Caco-2 (cell line): ENCODE measurements at regions not wholly inside any gene's neighbourhood (a gene's known extent, or its start where the extent isn't known, plus 50 kb on each side); places are given as distances from the start of the nearest gene placed in this dataset.
A peak's percentile ranks its signal among the peaks of the same experiment; 100 is the strongest.
"Not testable (repeated sequence)": the region's sequence is repeated elsewhere in the genome, so short reads cannot be mapped to it uniquely, and the experiment has no call there.

ENCODE experiments used
- BruUV-seq: library from RNA; stranded (reverse); fragments of 400-500 nt; replicated peaks from 2 replicates; lab custom pipeline; 2021; lab: Mats Ljungman, UMichigan
- CTCF ChIA-PET: fragments of 300-600 bp; sonication (Branson Sonifier 250); formaldehyde crosslinking; loops from one replicate; lab custom pipeline; 2022; ENCODE audit warnings: antibody characterized with exemption; lab: Charles Lee
- POLR2A ChIA-PET: fragments of 300-600 bp; sonication (Branson Sonifier 250); formaldehyde crosslinking; loops from one replicate; lab custom pipeline; 2022; ENCODE audit warnings: antibody characterized with exemption; lab: Charles Lee
- DNase-seq, 2 experiments: peaks; one replicate each; pipeline versions ENCODE4 v3.0.0 to v3.0.0-alpha.2; 2020 to 2022
- H3K27me3 ChIP-seq: replicated peaks from 2 replicates; pipeline ENCODE4 v1.6.0; 2011; ENCODE audit warnings: low read length; ENCODE audit not compliant: control insufficient read depth, insufficient read depth
- H3K36me3 ChIP-seq: 2 replicates; pipeline ENCODE4 v1.5.1; 2011; ENCODE audit warnings: low read length; ENCODE audit not compliant: control insufficient read depth, insufficient read depth
- H3K4me1 ChIP-seq: fragments of 250-450 bp; sonication (Bioruptor Pico); 2 replicates; pipeline ENCODE4 v1.5.1; 2020; ENCODE audit warnings: mild to moderate bottlenecking
- H3K4me3 ChIP-seq: 2 replicates; pipeline ENCODE4 v1.5.1; 2011; ENCODE audit warnings: low read depth, mild to moderate bottlenecking, control low read depth, low read length
- H3K9me3 ChIP-seq: fragments of 250-450 bp; sonication (Bioruptor Pico); 2 replicates; pipeline ENCODE4 v1.5.1; 2020; ENCODE audit warnings: mild to moderate bottlenecking, moderate library complexity
- H3K27ac Mint-ChIP-seq: one replicate; pipeline ENCODE4 v1.8.0; 2022; ENCODE audit warnings: mixed read lengths; ENCODE audit not compliant: unreplicated experiment
- H3K27me3 Mint-ChIP-seq: one replicate; pipeline ENCODE4 v1.8.0; 2022; ENCODE audit warnings: mixed read lengths; ENCODE audit not compliant: insufficient read depth, unreplicated experiment
- H3K36me3 Mint-ChIP-seq: one replicate; pipeline ENCODE4 v1.8.0; 2022; ENCODE audit warnings: mild to moderate bottlenecking, mixed read lengths; ENCODE audit not compliant: insufficient read depth, unreplicated experiment
- H3K4me1 Mint-ChIP-seq: one replicate; pipeline ENCODE4 v1.8.0; 2022; ENCODE audit warnings: low read depth, mixed read lengths; ENCODE audit not compliant: unreplicated experiment
- H3K4me3 Mint-ChIP-seq: one replicate; pipeline ENCODE4 v1.8.0; 2022; ENCODE audit warnings: mild to moderate bottlenecking, moderate library complexity, mixed read lengths; ENCODE audit not compliant: unreplicated experiment
- H3K9me3 Mint-ChIP-seq: one replicate; pipeline ENCODE4 v1.8.0; 2022; ENCODE audit warnings: mixed read lengths; ENCODE audit not compliant: unreplicated experiment
- intact Hi-C: fragments of 100-400 bp; cut with micrococcal nuclease; formaldehyde crosslinking; loops from one replicate; pipeline ENCODE4 v1.10.0; 2022; ENCODE audit not compliant: unreplicated experiment
- TF ChIP-seq, protein P1 (sequence below), 2 experiments: fragments of 200-600 bp in 1 of 2; IDR thresholded peaks; 1 replicate in 1 of 2; 2 replicates in 1 of 2; pipeline versions ENCODE4 v1.5.1 to v1.8.0; 2011 to 2022; ENCODE audit warnings: antibody characterized with exemption in 1 of 2, control low read depth in 1 of 2, inconsistent platforms in 1 of 2, low read depth in 1 of 2, low read length in 1 of 2, mild to moderate bottlenecking in 1 of 2, moderate library complexity in 1 of 2; ENCODE audit not compliant: insufficient read depth in 1 of 2, severe bottlenecking in 1 of 2, unreplicated experiment in 1 of 2

DNA sequence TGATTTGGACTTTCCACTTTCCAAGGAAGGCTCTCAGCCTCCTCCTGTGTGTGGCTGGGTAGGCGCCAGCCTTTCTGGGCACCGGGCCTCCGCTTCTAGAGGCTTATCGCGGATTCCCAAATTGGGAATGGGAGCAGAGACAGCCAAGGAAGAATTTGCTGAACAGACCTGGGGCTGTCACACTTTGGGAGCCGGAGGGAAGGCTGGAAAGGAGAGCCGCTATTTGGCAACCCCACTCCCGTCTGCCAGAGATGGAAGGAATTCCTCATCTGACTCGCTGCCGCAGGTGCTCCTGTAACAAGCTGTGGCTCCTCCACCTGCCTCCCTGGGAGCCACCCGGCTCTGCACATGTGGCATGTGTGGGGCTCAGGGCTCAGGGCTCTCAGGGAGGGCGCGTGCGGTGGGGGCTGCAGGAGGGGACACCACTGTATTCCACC, 50.8 kb upstream of the ECHDC3 start:
- intact Hi-C loops: no loop called here

DNA sequence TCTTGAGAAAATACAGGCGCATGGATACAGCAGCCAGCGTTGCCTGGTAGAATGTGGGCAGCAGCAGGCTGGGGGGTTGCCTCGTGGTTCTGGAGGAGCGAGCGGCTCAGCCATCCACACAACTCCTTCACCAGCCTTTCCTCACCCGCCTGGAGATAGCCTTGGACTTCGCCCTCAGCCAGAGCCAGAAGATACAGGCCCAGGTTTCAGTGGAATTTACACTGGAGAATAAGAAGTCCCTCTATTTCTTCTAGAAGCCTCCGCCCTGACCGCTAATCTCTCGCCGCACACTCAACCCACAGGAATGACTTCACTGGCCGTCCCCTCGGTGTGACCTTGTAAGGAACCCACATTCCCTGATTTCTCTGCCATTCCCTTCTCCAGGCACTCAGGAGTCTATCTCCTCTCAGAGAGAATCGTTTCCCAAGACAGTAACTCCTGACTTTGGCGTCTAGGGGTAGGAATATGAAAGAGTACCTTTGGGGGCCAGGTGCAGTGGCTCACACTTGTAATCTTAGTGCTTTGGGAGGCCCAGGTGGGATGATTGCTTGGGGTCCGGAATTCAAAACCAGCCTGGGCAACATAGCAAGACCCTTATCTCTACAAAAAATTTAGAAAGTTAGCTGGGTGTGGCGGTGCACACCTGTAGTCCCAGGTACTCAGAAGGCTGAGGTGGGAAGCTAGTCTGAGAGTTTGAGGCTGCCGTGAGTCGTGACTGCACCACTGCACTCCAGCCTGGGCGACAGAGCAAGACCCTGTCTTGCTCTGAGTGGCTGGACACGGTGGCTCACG, 52.0 kb upstream of the ECHDC3 start:
- intact Hi-C loops: no loop called here
- no peaks in the 10 kb centered on the region for H3K27me3 Mint-ChIP-seq
- H3K27ac Mint-ChIP-seq: peak overlapping the region; percentile 68
- H3K36me3 ChIP-seq: no peaks in the 10 kb centered on the region
- no peak overlapping the region for H3K4me3 ChIP-seq
- no peak overlapping the region for H3K4me3 Mint-ChIP-seq
- H3K27me3 ChIP-seq: no peaks in the 10 kb centered on the region
- H3K9me3 Mint-ChIP-seq: no peaks in the 10 kb centered on the region
- H3K36me3 Mint-ChIP-seq: peaks cover 20% of the 10 kb centered on the region
- peaks cover 47% of the 10 kb centered on the region for H3K4me1 Mint-ChIP-seq
- ChIA-PET POLR2A (no interaction called here), CTCF (no interaction called here)
- TF ChIP-seq, protein P1, sequence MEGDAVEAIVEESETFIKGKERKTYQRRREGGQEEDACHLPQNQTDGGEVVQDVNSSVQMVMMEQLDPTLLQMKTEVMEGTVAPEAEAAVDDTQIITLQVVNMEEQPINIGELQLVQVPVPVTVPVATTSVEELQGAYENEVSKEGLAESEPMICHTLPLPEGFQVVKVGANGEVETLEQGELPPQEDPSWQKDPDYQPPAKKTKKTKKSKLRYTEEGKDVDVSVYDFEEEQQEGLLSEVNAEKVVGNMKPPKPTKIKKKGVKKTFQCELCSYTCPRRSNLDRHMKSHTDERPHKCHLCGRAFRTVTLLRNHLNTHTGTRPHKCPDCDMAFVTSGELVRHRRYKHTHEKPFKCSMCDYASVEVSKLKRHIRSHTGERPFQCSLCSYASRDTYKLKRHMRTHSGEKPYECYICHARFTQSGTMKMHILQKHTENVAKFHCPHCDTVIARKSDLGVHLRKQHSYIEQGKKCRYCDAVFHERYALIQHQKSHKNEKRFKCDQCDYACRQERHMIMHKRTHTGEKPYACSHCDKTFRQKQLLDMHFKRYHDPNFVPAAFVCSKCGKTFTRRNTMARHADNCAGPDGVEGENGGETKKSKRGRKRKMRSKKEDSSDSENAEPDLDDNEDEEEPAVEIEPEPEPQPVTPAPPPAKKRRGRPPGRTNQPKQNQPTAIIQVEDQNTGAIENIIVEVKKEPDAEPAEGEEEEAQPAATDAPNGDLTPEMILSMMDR (IDR thresholded peaks at IDR 0.05; ENCODE audit: insufficient read depth in 1 of 2, low read depth in 1 of 2, low read length in 1 of 2, severe bottlenecking in 1 of 2, unreplicated experiment in 1 of 2): no peak
- peak in 1 of 2 experiments; percentile 57 for DNase-seq
- BruUV-seq: no TSS peak
- peaks cover 52% of the 10 kb centered on the region for H3K4me1 ChIP-seq
- H3K9me3 ChIP-seq: no peaks in the 10 kb centered on the region

More for the DNA sequence above, 50.8 kb upstream of the ECHDC3 start:
- TF ChIP-seq, protein P1 (IDR thresholded peaks at IDR 0.05; ENCODE audit: insufficient read depth in 1 of 2, low read depth in 1 of 2, low read length in 1 of 2, severe bottlenecking in 1 of 2, unreplicated experiment in 1 of 2): no peak
- Mint-ChIP-seq H3K27ac (no peak overlapping the region), H3K27me3 (no peaks in the 10 kb centered on the region), H3K4me3 (no peak overlapping the region), H3K4me1 (peaks cover 38% of the 10 kb centered on the region), H3K36me3 (peaks cover 20% of the 10 kb centered on the region), H3K9me3 (no peaks in the 10 kb centered on the region)
- no peaks in the 10 kb centered on the region for H3K36me3 ChIP-seq
- no TSS peak for BruUV-seq
- no peak for DNase-seq
- H3K9me3 ChIP-seq: no peaks in the 10 kb centered on the region
- POLR2A ChIA-PET: no interaction called here
- H3K27me3 ChIP-seq: no peaks in the 10 kb centered on the region
- H3K4me1 ChIP-seq: peaks cover 40% of the 10 kb centered on the region
- CTCF ChIA-PET: no interaction called here
- H3K4me3 ChIP-seq: no peak overlapping the region

DNA sequence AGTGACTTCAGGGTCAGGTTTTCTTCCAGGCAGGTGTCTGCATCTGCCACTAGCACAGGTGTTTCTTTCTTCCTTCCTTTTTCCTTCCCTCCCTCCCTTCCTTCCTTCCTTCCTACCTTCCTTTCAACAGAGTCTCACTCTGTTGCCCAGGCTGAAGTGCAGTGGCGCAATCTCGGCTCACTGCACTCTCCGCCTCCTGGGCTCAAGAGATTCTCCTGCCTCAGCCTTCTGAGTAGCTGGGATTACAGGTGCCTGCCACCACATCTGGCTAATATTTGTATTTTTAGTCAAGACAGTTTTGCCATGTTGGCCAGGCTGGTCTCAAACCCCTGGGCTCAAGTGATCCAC, 53.8 kb upstream of the ECHDC3 start:
- H3K9me3 ChIP-seq, H3K36me3 ChIP-seq, BruUV-seq, H3K27me3 Mint-ChIP-seq, intact Hi-C loops, H3K4me3 ChIP-seq, H3K27me3 ChIP-seq, POLR2A ChIA-PET, H3K9me3 Mint-ChIP-seq, DNase-seq, CTCF ChIA-PET: not testable (repeated sequence)
- Mint-ChIP-seq H3K27ac (peak overlapping the region; percentile 99), H3K4me3 (peak overlapping the region; percentile 3), H3K4me1 (peaks cover 65% of the 10 kb centered on the region), H3K36me3 (peaks cover 20% of the 10 kb centered on the region)
- peaks cover 69% of the 10 kb centered on the region for H3K4me1 ChIP-seq
